HG02588 (cell line): ENCODE measurements at regions not wholly inside any gene's neighbourhood (a gene's known extent, or its start where the extent isn't known, plus 50 kb on each side); places are given as distances from the start of the nearest gene placed in this dataset.

ENCODE experiments used
- ATAC-seq: cut with Tn5 transposase; IDR thresholded peaks from one replicate; pipeline ENCODE4 v1.9.1; 2021; ENCODE audit warnings: mild to moderate bottlenecking, moderate library complexity; ENCODE audit not compliant: unreplicated experiment

DNA sequence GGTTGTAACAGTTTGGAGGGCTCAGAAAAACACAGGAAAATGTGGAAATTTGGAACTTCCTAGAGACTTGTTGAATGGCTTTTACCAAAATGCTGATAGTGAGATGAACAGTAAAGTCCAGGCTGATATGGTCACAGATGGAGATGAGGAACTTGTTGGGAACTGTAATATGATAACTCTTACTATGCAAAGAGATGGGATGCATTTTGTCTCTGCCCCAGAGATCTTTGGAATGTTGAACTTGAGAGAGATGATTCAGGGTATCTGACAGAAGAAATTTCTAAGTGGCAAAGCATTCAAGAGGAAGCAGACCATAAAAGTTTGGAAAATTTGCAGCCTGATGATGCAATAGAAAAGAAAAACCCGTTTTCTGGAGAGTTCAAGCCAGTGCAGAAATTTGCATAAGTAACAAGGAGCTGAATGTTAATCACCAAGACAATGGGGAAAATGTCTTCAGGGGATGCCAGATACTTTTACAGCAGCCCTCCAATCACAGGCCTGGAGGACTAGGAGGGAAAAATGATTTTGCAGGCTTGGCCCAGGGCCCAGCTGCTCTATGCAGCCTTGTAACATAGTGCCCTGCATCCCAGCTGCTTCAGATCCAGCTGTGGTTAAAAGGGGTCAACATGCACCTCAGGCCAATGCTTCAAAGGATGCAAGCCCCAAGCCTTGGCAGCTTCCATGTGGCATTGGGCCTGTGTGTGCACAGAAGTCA is 572.7 kb upstream of the ATP2B1 start:
- ATAC-seq: no peak

- peak; percentile 75 for ATAC-seq
Measured at GRCh38 chr12:90280564-90281058, 572.0 kb upstream of the ATP2B1 start.

DNA sequence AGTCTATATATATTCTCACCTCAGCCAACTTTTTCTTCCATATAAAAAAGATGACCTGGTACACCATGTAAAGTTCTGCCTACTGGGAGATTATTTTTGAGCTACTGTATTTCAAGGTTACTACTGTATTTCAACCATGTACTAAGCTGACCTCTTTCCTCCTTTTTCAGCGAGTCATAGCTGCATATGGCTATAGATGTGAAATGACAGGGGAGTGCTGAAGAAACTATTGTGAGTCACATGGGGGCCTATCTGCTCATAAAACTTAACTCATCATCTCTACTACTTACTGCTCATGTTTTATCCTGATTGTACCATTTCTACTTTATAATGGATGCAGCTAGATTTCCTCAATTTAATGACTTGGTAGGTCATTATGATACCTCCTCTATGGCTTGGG is 571.4 kb upstream of the ATP2B1 start:
- ATAC-seq: peak; percentile 14

DNA sequence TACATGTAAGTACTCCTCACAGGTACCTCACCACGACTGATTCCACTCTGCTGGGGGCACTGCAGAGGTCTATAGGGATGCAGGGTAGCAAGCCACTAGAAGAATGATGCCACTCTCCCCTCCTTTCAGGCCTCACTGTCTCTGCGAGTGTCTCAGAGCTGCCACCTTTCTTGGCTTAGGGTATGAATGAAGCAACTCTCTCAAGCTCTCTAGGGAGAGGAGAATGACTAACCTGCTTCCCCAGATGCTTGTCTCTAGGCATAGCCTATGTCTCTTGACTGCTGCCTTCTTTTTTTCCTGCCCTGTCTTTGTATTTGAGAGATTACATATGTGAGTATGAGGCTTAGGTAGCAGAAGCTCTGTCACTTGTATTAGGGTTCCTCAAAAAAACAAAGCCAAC is 566.5 kb upstream of the ATP2B1 start:
- ATAC-seq: no peak

DNA sequence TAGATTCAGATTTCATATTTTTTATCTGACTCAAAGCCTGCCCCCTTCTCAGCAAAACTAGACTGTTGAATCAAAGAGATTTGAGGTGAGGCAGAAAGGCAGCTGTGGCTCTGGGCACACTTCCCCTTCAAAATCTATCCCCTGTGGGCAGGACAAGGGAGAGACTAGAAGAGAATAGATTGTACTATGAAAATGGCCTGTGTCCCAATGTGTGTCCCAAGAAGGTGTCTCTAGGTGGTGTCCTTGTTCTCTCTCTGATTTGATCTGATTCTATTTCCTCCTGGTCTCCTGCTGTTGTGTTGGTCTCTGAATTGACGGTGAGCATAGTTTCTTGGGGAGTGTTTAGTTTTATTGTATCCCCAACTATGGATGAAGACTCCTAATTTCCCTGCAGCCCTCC is 565.8 kb upstream of the ATP2B1 start:
- no peak for ATAC-seq

DNA sequence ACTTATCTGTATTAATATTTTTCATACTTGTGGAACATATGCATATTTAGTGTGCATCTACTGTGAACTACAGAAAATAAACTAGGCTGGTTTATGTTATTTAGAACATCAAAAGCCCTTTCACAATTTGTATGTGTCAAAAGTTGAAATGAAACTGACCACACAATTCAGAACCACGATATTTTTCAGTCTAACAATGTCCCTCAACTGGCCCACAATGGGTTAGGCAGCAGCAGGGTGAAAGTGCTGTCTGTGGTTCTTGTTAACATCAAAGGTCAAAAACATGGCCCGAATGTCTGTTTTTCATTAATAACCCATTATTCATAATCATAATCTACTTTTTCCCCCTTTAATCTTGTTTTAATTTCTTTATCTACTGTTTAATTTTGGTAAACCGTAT is 559.9 kb upstream of the ATP2B1 start:
- no peak for ATAC-seq

DNA sequence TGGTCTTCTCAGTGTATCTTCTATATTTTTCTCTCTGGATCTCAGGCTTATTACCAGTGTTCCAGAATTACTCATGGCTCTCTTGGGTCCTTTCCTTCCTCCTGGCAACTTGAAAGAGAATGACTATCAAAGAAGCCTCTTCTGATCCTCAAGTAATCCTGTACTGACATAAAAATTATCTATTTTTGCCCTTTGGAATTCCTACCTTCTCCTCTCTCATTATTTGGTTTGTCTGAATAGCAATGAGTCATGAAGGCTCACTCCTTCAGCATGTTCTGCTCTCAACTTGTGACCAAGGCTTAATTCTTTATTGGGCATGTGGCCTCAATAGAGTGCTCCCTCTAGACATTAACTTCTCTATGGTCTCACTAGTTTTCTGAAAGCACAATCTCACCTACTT is 553.6 kb upstream of the ATP2B1 start:
- ATAC-seq: no peak

GRCh38 chr12:90261283-90261682 is 552.6 kb upstream of the ATP2B1 start:
- ATAC-seq: no peak

- ATAC-seq: no peak
Measured at GRCh38 chr12:90260136-90260535, 551.5 kb upstream of the ATP2B1 start.

- ATAC-seq: no peak
Measured at GRCh38 chr12:90257927-90258624, 549.4 kb upstream of the ATP2B1 start.

GRCh38 chr12:90254796-90255195 is 546.2 kb upstream of the ATP2B1 start:
- ATAC-seq: no peak

DNA sequence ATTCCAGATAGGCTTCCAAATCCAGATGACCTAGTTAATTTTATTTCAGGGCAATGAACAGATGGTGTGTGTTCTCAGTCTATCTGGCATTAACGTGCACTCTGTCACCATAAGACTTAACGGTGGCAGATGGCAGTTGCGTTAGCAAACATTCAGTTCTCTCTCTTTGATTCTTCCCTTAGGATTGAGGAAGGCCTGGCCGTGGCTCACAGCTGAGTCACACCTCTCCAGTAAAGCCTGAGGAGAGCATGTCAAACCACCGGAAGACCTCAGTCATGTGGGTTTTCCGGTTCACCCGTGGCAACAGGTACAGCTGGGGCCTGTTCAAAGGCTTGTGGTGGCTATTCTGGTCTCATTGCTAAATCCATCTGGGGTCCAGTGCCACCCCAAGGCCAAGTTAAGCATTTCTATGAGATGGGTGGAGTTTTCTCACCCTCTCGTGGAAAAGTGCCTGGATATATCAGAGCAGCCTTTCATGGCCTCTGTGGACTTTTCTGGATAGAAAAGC is 545.1 kb upstream of the ATP2B1 start:
- ATAC-seq: peak; percentile 100

GRCh38 chr12:90253136-90253535 is 544.5 kb upstream of the ATP2B1 start:
- no peak for ATAC-seq

- ATAC-seq: no peak
Measured at GRCh38 chr12:90250766-90251165, 542.1 kb upstream of the ATP2B1 start.

GRCh38 chr12:90250042-90250441 is 541.4 kb upstream of the ATP2B1 start:
- no peak for ATAC-seq

GRCh38 chr12:90246688-90247087 is 538.0 kb upstream of the ATP2B1 start:
- ATAC-seq: no peak

- ATAC-seq: no peak
Measured at GRCh38 chr12:90245391-90245790, 536.8 kb upstream of the ATP2B1 start.

DNA sequence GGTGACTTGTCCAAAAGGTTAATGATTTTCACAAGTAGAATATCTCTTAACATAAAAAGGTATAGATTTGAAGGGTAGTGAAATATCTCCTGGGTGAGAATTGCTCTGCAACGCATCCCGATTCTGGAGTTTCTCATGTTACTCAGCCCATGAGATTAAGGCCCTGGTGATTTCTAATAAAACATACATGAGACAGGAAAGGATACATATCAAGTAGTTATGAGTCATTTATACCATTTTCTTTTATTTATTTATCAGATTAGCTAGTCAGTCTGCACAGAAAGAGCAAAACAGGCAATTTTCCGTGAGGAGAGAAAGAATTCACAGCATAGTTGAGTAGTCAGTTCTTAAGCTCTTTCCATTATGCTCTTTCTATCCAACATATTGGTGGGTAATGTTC is 535.6 kb upstream of the ATP2B1 start:
- ATAC-seq: no peak

DNA sequence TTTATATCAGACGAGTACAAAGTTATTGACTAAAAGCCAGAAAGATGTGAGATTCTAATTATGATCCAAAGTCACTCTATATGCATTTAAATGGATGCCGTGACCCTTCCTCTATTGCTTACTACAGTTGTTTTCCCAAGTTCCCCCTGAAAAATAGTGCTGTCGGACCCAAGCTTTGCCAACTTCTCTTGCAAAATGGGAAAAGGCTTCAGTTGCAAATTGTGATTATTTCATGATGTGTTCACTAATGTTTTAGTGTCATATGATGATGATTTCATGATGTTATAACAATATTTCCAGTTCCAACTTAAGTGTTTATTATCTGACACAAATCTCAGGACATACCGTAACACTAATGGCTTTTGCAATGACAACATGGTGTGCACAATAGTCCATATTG is 534.6 kb upstream of the ATP2B1 start:
- ATAC-seq: no peak

GRCh38 chr12:90239732-90240260 is 531.2 kb upstream of the ATP2B1 start:
- no peak for ATAC-seq

DNA sequence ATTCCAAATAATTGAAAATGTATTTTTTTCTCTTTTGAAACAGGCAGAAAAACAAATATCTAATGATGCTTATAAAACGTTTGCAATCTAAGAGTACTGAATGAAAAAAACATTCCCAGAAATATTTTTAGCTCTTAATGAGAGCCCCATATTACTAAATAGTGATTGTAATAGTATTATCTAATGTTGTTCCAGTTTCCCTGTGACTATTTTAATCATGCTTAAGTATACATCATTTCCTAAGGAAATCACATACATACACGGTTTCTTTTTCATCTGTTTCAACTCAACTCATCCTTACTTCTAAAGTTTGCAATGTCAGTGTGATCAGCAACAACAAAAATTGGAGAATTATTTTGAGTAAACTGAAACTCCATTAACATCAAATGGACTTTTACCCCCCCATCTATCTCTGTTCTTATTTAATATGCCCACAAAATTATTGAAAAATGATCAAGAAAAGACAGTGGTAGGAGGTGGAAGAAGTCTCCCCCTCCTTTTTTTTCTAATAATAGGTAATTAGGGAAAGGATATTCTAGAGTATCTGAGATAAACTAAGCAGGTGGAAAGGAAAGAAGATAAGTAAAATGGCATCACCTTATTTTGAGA is 530.1 kb upstream of the ATP2B1 start:
- ATAC-seq: no peak

GRCh38 chr12:90237841-90238240 is 529.2 kb upstream of the ATP2B1 start:
- no peak for ATAC-seq
